A673 (cell line): ENCODE measurements at regions not wholly inside any gene's neighbourhood (a gene's known extent, or its start where the extent isn't known, plus 50 kb on each side); places are given as distances from the start of the nearest gene placed in this dataset.

Source experiments
- BruUV-seq: library from RNA; stranded (reverse); fragments of 400-500 nt; replicated peaks from 2 replicates; lab custom pipeline; 2021; lab: Mats Ljungman, UMichigan
- CTCF ChIA-PET: fragments of 300-600 bp; sonication (Branson Sonifier 250); formaldehyde crosslinking; loops from one replicate; lab custom pipeline; 2022; ENCODE audit warnings: antibody characterized with exemption; lab: Charles Lee
- POLR2A ChIA-PET: fragments of 300-600 bp; sonication (Branson Sonifier 250); formaldehyde crosslinking; loops from one replicate; lab custom pipeline; 2022; ENCODE audit warnings: antibody characterized with exemption; ENCODE audit not compliant: low non-redundant PET; lab: Charles Lee
- DNase-seq: peaks from one replicate; pipeline ENCODE4 v3.0.0-alpha.2; 2015; ENCODE audit warnings: low spot score
- H3K27ac ChIP-seq: fragments of 200-600 bp; sonication (generic); 2 replicates; pipeline ENCODE4 v1.5.1; 2016; ENCODE audit warnings: mixed run types, low read depth, mild to moderate bottlenecking, mixed read lengths, antibody characterized with exemption, low read length; ENCODE audit not compliant: poor library complexity, severe bottlenecking
- H3K27me3 ChIP-seq: fragments of 200-600 bp; sonication (generic); replicated peaks from 2 replicates; pipeline ENCODE4 v1.6.1; 2017; ENCODE audit warnings: mixed run types, low read depth, mild to moderate bottlenecking, mixed read lengths, antibody characterized with exemption, low read length; ENCODE audit not compliant: insufficient read depth, poor library complexity
- H3K36me3 ChIP-seq: fragments of 200-600 bp; sonication (generic); 2 replicates; pipeline ENCODE4 v1.6.1; 2016; ENCODE audit warnings: mixed run types, mild to moderate bottlenecking, mixed read lengths, antibody characterized with exemption, low read length; ENCODE audit not compliant: insufficient read depth, poor library complexity, severe bottlenecking
- H3K4me1 ChIP-seq: fragments of 200-600 bp; sonication (generic); 2 replicates; pipeline ENCODE4 v1.6.1; 2017; ENCODE audit warnings: mixed run types, mild to moderate bottlenecking, mixed read lengths, antibody characterized with exemption, low read length; ENCODE audit not compliant: insufficient read depth, poor library complexity, severe bottlenecking
- H3K4me3 ChIP-seq: fragments of 200-600 bp; sonication (generic); 2 replicates; pipeline ENCODE4 v1.5.1; 2016; ENCODE audit warnings: low read depth, mixed run types, mild to moderate bottlenecking, mixed read lengths, low read length; ENCODE audit not compliant: poor library complexity, severe bottlenecking
- H3K9me3 ChIP-seq: fragments of 200-600 bp; sonication (generic); 2 replicates; pipeline ENCODE4 v1.6.1; 2016; ENCODE audit warnings: mixed run types, low read depth, mild to moderate bottlenecking, mixed read lengths, antibody characterized with exemption, low read length; ENCODE audit not compliant: poor library complexity, severe bottlenecking
- EZH2 ChIP-seq: fragments of 200-600 bp; sonication (generic); IDR thresholded peaks from 2 replicates; pipeline ENCODE4 v1.6.1; 2017; ENCODE audit warnings: borderline replicate concordance, low read depth, mild to moderate bottlenecking, mixed read lengths, antibody characterized with exemption, low read length; ENCODE audit not compliant: poor library complexity, severe bottlenecking
- intact Hi-C: fragments of 100-400 bp; cut with micrococcal nuclease; formaldehyde crosslinking; loops from one replicate; pipeline ENCODE4 v1.10.0; 2022; ENCODE audit not compliant: unreplicated experiment
- TF ChIP-seq, protein P1 (sequence below): fragments of 300-800, 200-600 bp; sonication (generic); conservative IDR thresholded peaks from 2 replicates; pipeline ENCODE4 v1.5.1; 2017; ENCODE audit warnings: low read depth, mild to moderate bottlenecking, antibody characterized with exemption, low read length, moderate library complexity, mixed read lengths

DNA sequence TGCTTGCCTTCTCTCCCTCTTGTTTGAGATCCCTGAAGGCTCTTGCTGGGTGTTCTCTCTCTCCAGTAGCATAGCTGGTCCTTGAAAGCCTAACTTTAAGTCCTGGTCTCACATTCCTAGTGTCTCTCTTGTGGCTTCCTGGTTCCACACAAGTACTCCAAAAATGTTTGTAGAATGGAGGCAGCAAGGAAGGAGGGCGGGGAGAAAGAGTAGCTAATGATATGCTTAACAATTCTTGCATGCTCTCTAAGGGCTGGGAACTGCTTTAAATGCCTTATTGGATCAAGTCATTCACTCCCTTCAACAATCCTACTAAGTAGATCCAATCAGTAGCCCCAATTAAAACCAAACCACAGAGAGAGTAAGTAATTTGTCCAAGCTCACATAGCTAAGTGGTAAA lies 357.3 kb downstream of the KLF5 start:
- BruUV-seq: no TSS peak
- H3K9me3 ChIP-seq: no peaks in the 10 kb centered on the region

DNA sequence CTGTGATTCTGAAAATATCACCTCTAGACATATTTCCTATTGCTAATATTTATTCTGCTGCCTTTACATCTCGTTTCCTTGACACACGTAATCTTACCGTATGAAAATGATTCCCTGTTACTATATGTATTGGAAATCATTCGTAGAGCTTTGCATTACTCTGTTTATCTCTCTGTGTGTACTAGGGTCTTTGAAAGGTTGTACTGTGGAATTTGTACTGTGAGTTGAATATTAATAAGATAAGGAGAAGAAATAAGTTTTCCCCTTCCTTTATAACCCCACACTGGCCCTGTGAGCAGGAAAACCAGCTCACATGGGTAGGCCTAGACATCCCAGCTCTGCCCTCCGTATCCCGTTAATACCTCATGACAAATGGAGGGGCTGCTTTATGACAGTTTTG lies 354.9 kb downstream of the KLF5 start:
- intact Hi-C loops: loop anchor here (10.0 kb wide), 1 partner anchor 291 kb away; no protein-coding TSS in a partner anchor
- Histone ChIP-seq H3K36me3 (no peaks in the 10 kb centered on the region), H3K27ac (no peak overlapping the region), H3K4me3 (no peak overlapping the region), H3K9me3 (no peaks in the 10 kb centered on the region), H3K27me3 (no peaks in the 10 kb centered on the region), H3K4me1 (no peaks in the 10 kb centered on the region)
- ChIA-PET CTCF (no interaction called here), POLR2A (no interaction called here)
- TF ChIP-seq, protein P1, sequence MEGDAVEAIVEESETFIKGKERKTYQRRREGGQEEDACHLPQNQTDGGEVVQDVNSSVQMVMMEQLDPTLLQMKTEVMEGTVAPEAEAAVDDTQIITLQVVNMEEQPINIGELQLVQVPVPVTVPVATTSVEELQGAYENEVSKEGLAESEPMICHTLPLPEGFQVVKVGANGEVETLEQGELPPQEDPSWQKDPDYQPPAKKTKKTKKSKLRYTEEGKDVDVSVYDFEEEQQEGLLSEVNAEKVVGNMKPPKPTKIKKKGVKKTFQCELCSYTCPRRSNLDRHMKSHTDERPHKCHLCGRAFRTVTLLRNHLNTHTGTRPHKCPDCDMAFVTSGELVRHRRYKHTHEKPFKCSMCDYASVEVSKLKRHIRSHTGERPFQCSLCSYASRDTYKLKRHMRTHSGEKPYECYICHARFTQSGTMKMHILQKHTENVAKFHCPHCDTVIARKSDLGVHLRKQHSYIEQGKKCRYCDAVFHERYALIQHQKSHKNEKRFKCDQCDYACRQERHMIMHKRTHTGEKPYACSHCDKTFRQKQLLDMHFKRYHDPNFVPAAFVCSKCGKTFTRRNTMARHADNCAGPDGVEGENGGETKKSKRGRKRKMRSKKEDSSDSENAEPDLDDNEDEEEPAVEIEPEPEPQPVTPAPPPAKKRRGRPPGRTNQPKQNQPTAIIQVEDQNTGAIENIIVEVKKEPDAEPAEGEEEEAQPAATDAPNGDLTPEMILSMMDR: no peak
- no peak for TF ChIP-seq EZH2
- no TSS peak for BruUV-seq
- DNase-seq: no peak

More for the DNA sequence above, 357.3 kb downstream of the KLF5 start:
- peak; percentile 14 for DNase-seq
- CTCF ChIA-PET: no interaction called here
- no peaks in the 10 kb centered on the region for H3K4me1 ChIP-seq
- H3K36me3 ChIP-seq: no peaks in the 10 kb centered on the region
- H3K27me3 ChIP-seq: no peaks in the 10 kb centered on the region
- H3K27ac ChIP-seq: no peak overlapping the region
- intact Hi-C loops: loop anchor here (10.0 kb wide), 1 partner anchor 289 kb away; no protein-coding TSS in a partner anchor
- no peak overlapping the region for H3K4me3 ChIP-seq
- POLR2A ChIA-PET: no interaction called here
- no peak for TF ChIP-seq EZH2
- TF ChIP-seq, protein P1: no peak

DNA sequence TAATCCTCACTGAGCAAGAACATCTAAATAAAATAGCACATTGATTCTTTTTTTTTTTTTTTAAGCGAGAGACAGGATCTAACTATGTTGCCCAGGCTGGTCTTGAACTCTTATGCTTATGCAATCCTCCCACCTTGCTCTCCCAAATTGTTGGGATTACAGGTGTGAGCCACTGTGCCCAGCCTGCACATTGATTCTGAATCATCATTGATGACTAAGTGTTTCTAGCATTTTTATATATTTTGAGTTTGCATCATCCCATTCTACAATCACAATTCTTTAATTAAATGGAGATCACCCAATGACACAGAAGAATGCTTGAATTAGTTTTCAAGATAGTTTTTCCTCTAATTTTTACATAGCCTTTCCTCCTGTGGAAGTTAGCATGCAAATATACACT lies 354.1 kb downstream of the KLF5 start:
- no peak overlapping the region for H3K4me3 ChIP-seq
- CTCF ChIA-PET: no interaction called here
- POLR2A ChIA-PET: no interaction called here
- intact Hi-C loops: loop anchor here (10.0 kb wide), 1 partner anchor 292 kb away; no protein-coding TSS in a partner anchor
- no peak for DNase-seq
- H3K9me3 ChIP-seq: no peaks in the 10 kb centered on the region
- H3K4me1 ChIP-seq: no peaks in the 10 kb centered on the region
- TF ChIP-seq, protein P1: no peak
- TF ChIP-seq EZH2: no peak
- no peak overlapping the region for H3K27ac ChIP-seq
- no TSS peak for BruUV-seq
- H3K27me3 ChIP-seq: no peaks in the 10 kb centered on the region
- H3K36me3 ChIP-seq: no peaks in the 10 kb centered on the region
